ENCODE measurements at regions not wholly inside any gene's neighbourhood (a gene's known extent, or its start where the extent isn't known, plus 50 kb on each side); places are given as distances from the start of the nearest gene placed in this dataset.

DNA sequence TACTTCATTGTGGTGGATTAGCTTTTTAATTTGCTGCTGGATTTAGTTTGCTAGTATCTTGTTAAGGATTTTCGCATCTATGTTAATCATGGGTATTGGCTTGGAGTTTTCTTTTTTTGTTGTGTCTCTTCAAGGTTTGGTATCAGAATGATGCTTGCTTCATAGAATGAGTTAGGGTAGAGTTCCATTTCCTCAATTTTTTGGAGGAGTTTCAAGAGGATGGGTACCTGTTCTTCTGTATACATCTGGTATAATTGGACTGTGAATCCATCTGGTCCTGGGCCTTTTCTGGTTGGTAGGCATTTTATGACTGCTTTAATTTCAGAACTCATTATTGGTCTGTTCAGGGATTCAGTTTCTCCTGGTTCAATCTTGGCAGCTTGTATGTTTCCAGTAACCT, 335.6 kb downstream of the EDEM1 start:
- DNase-seq (ENCODE audit: extremely low read depth, low read depth, low spot score), result no peak

DNA sequence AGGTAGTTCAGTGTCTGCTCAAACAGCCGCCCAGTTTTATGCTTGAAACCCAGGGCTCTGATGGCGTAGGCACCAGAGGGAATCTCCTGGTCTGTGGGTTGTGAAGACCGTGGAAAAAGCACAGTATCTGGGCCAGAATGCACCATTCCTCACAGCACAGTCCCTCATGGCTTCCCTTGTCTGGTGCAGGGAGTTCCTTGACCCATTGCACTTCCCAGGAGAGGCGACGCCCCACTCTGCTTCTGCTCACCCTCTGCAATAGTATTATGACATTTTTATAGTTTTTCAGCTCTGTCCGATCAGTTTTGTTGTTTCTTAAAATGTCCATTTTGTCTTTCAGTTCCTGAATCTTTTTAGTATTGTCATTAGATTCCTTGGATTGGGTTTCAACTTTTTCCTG, 343.5 kb downstream of the EDEM1 start:
- DNase-seq (ENCODE audit: extremely low read depth, low read depth, low spot score), result no peak

DNA sequence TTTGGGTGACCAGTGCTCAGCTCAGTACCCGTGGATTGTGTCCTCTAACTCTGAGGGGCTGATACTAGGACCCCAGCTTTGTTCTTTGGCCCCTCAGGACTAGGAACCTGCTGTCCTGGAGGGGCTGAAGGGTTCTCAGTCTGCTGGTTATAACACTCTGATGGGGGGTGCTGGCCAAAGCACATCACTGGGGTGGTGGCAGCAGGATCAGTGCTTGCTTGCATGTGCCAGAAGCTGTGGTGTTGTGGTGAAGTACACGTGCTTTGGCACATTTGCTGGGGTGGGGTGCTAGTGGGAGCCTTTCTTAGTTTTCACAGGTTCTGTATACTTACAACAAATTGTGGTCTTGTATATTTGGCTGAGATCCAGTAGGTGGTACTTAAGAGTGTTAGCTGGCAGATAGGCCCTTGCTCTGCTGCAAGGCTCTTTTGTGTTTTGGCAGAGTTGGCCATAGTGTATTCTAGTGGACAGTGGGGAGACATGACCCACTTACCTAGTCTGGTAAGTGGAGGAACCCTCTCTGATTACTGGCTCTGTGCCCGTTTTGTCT, 344.3 kb downstream of the EDEM1 start:
- no peak for DNase-seq (ENCODE audit: extremely low read depth, low read depth, low spot score)

DNA sequence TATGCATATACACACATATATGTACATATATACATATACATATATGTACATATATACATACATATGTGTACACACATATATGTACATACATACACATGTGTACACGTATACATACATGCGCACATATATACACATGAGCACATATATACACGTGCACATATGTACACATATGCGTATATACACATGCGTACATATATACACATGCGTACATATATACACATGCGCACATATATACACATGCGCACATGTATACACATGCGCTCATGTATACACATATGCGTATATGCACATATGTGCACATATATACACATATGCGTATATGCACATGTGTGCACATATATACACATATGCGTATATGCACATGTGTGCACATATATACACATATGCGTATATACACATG, 353.0 kb downstream of the EDEM1 start:
- no peak for DNase-seq (ENCODE audit: extremely low read depth, low read depth, low spot score)

DNA sequence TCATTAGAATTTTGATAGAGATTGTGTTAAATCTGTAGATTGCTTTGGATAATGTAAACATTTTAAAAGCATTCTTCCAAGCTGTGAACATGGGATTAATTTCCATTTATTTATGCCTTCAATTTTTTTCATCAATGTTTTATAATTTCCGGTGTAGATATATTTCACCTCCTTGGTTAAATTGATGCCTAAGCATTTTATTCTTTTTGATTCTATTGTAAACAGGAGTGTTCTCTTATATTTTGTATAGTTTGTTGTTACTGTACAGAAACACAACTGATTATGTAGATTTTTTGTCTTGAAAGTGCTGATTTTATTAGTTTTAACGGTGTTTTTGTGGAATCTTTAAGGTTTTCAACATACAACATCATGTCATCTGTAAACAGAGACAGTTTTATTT, 355.0 kb downstream of the EDEM1 start:
- DNase-seq (ENCODE audit: extremely low read depth, low read depth, low spot score), result no peak

DNA sequence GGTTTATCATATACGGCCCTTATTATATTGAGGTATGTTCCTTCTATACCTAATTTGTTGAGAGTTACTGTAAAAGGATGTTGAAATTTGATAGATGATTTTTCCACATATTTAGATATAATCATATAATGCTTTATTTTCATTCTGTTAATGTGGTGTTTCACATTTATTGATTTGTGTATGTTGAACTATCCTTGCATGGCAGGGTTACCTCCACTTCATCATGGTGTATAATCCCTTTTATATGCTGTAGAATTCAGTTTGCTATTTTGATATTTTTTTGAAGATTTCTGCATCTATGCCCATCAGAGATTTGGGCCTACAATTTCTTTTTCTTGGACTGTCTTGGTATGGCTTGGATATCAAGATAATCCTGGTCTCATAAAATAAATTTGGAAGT, 355.5 kb downstream of the EDEM1 start:
- no peak for DNase-seq (ENCODE audit: extremely low read depth, low read depth, low spot score)

DNA sequence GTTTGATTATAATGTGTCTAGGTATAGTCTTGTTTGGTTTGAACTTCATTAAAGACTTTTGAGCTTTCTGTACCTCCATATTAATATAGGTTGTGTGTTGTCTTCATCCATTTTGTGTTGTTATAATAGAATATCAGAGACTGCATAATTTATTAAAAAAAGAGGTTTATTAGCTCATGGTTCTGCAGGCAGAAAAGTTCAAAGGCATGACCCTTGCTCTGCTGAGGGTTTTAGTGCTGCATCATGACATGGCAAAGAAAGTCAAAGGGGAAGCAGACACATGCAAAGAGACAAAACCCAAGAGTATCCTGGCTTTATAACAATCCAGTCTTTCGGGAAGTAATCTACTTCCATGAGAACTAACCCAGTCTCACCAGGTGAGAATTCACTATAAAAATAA, 358.2 kb downstream of the EDEM1 start:
- no peak for DNase-seq (ENCODE audit: extremely low read depth, low read depth, low spot score)

DNA sequence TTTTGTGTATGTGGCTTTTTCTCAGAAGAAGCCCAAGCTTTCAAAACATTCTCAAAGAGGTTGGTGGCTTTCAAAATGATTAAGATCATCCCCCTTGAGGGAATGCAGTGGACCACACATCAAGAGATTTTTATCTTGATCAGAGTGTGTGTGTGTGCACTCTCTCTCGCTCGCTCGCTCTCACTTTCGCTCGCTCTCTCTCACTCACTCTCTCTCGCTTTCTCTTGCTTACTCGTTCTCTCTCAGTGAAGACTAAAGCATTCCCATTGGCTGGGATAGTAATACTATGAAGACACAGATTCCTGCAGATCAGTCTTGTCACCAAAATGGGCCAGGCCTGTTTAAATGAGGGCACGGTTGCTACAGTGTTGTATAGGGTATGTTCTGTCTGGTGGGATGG, 365.7 kb downstream of the EDEM1 start:
- DNase-seq (ENCODE audit: extremely low read depth, low read depth, low spot score), result no peak

DNA sequence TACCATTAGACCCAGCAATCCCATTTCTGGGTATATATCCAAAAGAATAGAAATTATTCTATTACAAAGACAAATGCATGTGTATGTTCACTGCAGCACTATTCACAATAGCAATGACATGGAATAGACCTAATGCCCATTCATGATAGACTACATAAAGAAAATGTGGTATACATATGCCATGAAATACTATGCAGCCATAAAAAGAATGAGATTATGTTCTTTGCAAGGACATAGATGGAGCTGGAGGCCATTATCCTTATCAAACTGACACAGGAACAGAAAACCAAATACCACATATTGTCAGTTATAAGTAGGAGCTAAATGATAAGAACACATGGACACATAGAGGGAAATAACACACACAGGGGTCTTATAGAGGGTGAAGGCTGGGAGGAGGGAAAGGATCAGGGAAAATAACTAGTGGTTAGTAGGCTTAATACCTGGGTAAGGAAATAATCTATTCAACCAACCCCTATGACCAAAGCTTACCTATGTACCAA, 366.8 kb downstream of the EDEM1 start:
- no peak for DNase-seq (ENCODE audit: extremely low read depth, low read depth, low spot score)

DNA sequence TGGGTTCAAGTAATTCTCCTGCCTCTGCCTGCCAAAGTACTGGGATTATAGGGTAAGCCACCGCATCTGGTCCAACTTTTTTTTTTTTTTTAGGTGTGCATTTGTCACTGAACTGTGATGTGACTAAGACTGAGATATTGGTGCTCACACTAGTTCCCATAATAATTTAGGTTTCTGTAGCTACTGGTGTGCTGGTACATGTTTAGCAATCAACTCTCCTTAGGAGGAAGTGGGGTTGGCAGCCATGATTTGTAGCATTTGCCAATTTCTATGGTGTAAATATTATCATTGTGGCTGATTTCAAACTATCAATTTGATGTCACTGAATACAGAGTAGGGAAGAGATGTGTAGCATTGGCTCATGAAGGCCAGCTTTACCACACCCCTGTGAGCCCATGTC, 372.7 kb downstream of the EDEM1 start:
- DNase-seq (ENCODE audit: extremely low read depth, low read depth, low spot score), result no peak

DNA sequence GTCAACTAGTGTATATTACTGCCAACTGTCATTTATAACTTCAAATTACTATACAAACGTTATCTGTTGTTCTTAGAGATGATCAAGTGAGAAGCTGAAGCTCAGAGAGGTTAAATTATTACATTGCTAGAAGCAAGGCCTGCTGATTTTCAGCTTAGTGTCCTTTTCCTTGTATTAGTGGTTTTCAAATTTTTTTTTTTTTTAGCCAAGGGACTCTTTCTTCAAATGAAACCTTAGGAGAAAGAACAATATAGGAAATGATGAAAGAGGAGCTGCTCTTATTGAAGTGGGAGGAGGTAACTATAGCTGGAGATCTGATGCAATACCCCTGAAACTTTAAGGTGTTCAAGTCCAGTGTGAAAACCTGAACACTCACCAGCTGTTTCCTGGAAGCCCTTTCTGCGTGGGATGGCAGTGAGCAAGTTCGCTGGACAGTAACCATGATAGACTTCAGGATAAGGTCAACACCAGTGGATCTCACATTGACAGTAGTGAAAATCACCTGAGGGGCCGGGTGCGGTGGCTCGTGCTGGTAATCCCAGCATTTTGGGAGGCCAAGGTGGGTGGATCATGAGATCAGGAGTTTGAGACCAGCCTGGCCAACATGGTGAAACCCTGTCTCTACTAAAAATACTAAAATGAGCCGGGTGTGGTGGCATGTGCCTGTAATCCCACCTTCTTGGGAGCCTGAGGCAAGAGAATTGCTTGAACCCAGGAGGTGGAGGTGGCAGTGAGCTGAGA, 376.2 kb downstream of the EDEM1 start:
- DNase-seq (ENCODE audit: extremely low read depth, low read depth, low spot score), result no peak

DNA sequence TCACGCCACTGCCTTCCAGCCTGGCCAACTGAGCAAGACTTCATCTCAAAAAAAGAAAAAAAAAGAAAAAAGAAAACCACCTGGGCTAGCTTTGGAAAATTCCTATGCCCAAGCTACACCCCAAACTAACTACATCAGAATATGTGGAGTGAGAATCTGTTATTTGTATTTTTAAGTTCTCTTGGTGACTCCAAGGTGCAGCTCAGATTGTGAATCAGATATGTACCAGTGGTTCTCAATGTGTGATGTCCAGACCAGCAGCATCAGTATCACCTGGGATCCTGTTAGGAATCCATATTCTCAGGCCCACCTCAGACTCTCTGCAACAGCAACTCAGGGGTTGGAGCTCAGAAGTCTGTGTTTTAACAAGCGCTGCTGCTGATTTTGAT, 376.8 kb downstream of the EDEM1 start:
- no peak for DNase-seq (ENCODE audit: extremely low read depth, low read depth, low spot score)

DNA sequence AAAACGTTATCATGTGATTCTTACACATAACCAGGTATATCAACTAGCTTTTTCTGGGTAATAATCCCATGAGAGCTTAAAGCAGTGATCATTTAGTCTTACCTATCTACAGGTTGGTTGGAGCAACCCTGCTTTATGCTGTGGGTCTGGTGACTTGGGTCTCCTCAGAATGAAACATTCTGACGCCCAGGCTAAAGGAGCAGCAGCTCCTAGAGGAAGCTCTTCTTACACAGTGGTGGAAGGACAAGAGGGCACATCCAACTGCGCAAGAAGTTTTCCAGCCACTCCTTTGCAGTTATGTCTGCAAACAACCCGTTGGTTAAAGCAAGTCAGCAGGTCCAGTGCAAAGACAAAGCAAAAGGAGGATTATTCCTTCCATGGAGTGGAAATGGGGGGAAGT, 377.5 kb downstream of the EDEM1 start:
- DNase-seq (ENCODE audit: extremely low read depth, low read depth, low spot score), result no peak

DNA sequence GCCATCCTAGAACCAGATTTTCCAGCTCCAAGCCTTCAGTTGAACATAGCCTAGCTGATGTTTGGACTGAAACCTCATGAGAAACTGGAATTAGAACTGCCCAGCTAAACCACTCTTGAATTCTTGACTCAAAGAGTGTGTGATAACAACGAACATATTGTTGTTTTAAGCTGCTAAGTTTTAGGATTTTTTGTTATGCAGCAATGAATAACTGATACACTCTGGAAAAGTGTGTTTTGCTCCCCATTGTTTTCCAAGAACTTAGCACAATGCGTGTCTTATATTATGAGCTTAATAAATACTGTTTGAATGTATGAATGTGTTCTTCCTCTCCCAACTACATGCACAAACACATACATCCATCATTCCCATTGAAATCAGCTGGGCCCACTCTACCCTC, 379.6 kb downstream of the EDEM1 start:
- no peak for DNase-seq (ENCODE audit: extremely low read depth, low read depth, low spot score)

DNA sequence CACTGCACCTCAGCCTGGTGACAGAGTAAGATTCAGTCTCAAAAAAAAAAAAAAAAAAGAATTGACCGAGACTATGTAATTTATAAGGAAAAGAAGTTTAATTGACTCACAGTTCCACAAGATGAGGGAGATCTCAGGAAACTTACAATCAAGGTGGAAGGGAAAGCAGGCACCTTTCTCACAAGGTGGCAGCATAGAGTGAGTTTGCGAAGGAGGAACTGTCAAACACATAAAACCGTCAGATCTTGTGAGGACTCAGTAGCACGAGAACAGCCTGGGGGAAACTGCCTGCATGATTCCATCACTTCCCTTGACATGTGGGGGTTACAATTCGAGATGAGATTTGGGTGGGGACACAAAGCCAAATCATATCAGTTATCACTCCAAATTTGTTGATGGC, 380.9 kb downstream of the EDEM1 start:
- DNase-seq (ENCODE audit: extremely low read depth, low read depth, low spot score), result no peak

DNA sequence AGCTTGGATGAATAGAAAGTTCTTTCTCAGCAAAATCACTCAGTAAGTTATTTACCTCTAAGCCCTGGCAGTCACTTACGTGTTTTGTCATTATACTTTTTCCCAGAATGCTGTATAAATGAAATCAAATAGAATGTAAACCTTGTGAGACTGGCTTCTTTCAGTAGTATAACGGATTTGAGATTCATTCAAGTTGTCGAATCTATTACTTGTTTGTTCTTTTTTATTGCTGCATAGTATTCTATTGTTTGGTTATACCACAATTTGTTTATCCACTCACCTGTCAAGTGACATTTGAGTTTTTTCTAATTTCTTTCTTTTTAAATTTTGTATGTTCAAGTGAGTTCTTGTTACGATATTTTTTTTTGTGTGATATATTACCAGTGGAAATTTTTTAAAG, 381.6 kb downstream of the EDEM1 start:
- no peak for DNase-seq (ENCODE audit: extremely low read depth, low read depth, low spot score)

DNA sequence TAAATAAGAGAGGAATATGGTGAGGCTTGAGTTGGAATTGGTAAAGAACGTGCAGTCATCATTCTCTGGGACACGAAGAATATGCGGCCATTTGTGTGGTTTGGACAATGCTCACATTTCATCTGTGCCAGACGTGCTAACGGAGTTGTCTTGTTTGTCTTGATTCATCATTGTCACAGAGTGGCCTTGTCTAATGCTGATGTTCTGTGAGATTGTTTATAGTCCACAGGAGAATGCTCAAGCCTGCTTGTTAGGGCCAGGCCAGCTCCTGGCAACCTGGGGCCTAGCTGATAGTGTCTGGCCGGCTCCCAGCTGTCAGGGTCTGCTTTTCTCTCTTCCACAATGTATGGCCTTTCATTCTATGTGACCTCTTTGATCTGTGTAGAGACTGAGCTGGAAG, 384.7 kb downstream of the EDEM1 start:
- DNase-seq (ENCODE audit: extremely low read depth, low read depth, low spot score), result no peak

DNA sequence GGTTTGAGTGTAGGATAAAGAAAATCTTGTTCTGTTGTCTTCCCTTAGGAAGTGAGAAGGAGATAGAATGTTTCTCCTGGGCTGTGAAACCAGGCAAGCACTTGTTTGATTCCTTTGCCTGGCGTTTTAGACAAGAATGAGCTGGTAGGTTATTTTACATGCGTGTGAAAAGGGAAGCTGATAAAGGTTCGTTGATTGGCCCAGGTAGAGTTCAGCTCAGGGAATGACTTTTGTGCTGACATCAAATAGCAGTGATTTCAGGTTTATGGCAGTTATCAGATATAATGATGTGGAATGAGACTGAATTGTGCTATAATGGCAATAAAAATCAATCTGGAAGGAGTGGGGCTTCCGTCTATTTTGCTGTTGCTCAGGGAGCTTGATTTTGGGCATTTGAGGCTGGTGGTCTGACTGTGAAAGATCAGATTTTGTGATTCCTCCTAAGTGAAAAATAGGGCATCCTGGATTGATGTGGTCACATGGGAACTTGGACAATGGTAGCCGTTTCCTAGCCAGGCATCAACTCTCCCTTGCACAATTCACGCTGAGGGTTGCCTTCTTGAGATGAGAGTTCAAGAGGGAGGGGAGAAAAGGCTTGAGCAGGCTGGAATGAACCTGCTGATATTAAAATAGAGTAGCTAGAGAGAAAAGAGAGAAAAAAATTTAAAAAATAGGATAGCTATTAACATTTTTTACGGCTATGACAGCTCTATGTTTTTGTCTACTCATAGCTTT, 388.9 kb downstream of the EDEM1 start:
- DNase-seq (ENCODE audit: extremely low read depth, low read depth, low spot score), result no peak

DNA sequence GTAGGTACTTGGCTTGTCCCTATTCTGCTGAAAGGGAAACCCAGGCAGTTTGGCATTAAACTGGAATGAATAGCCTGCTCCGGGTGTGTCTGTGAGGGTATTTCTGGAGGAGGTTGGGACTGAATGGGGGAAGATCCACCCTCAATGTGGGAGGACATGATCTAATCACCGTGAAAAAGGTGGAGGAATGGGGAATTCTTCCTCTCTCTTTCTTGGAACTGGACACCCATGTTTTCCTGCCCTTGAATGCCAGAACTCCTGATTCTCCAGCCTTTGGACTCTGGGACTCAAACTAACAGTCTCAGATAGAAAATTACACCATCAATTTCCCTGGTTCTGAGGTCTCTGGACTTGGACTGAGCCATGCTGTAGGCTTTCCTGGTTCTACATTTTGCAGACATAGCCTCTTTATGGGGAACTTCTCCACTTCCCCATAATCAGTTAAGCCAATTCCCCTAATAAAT, 391.7 kb downstream of the EDEM1 start:
- no peak for DNase-seq (ENCODE audit: extremely low read depth, low read depth, low spot score)

DNA sequence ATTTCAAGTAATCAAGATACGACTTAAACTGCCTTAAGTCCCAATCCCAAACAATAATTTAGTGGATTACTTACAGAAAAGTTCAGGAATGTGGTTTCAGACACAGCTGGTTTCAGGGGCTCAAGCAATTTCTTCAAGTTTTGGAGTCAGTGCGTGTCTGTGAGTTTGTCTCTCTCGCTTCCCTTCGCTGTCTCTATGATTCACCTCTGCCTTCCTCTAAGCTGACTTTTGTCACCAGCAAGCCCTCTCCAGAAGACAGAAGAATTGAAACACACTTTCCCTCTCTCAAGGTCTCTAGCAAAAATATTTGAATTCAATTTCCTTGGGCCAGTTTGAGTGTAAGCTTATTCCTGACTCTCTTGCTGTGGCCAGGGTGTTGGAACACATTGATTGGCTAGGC, 392.4 kb downstream of the EDEM1 start:
- no peak for DNase-seq (ENCODE audit: extremely low read depth, low read depth, low spot score)

DNA sequence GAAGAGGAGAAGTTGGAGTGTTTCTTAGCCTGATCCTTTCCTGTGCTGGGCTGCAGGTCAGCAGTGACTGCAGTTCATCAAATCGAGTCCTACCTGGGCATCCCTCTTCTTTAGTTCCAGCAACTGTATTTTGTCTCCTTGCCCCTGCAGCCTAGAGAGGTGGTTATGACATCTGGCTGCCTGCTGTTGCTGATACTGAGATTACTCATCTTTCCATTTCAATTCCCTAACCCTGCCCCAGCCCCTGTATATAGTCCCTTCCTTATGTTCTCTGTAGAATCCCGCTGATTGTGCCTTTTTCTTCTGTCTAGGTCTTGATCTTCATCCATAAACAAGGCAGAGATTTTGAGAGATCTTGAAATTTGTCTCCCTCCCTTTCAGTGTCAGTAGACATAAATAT, 393.3 kb downstream of the EDEM1 start:
- DNase-seq (ENCODE audit: extremely low read depth, low read depth, low spot score), result no peak

DNA sequence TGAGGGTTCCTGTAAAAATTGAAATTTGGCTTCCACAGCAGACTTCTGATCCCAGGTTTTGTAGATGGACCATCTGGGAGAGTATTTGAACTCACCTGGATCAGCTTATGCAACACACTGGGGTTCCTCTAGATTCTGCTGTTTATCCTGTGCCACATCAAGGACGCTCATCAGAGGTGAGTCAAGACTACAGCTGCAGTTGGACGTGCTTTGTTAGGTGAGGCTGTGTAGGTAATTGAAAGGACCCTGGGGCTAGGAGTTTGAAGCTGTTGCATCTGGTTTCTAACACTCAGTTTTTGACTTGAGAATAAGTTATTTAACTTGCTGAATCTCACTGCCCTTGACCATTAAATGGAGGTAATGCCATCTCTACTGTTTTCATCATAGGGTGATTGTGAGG, 394.2 kb downstream of the EDEM1 start:
- DNase-seq (ENCODE audit: extremely low read depth, low read depth, low spot score), result no peak
